WTC11 (cell line): ENCODE measurements at regions not wholly inside any gene's neighbourhood (a gene's known extent, or its start where the extent isn't known, plus 50 kb on each side); places are given as distances from the start of the nearest gene placed in this dataset.

Experiments
- ATAC-seq: fragments of 200-7000 bp; cut with Tn5 transposase; 2 replicates; pipeline ENCODE4 v1.10.0; 2021; ENCODE audit warnings: mild to moderate bottlenecking, moderate library complexity
- CTCF ChIA-PET: fragments of 300-600 bp; sonication (Branson Sonifier 250); formaldehyde crosslinking; loops from one replicate; lab custom pipeline; 2021; ENCODE audit warnings: antibody characterized with exemption; lab: Charles Lee
- POLR2A ChIA-PET: fragments of 350-600 bp; sonication (Branson Sonifier 250); formaldehyde crosslinking; loops from one replicate; lab custom pipeline; 2021; ENCODE audit warnings: antibody characterized with exemption; lab: Charles Lee
- DNase-seq: peaks from one replicate; pipeline ENCODE4 v3.0.0; 2021; ENCODE audit warnings: low spot score
- H3K27ac Mint-ChIP-seq: 2 replicates; pipeline ENCODE4 v1.8.0; 2021; ENCODE audit warnings: mixed read lengths
- H3K27me3 Mint-ChIP-seq: 2 replicates; pipeline ENCODE4 v1.8.0; 2021; ENCODE audit warnings: low read depth, mild to moderate bottlenecking, moderate library complexity, mixed read lengths
- H3K36me3 Mint-ChIP-seq: 2 replicates; pipeline ENCODE4 v1.8.0; 2021; ENCODE audit warnings: mixed read lengths
- H3K4me1 Mint-ChIP-seq: 2 replicates; pipeline ENCODE4 v1.8.0; 2022; ENCODE audit warnings: mixed read lengths
- H3K4me3 Mint-ChIP-seq: 2 replicates; pipeline ENCODE4 v1.8.0; 2021; ENCODE audit warnings: mild to moderate bottlenecking, moderate library complexity, mixed read lengths
- H3K9me3 Mint-ChIP-seq: 2 replicates; pipeline ENCODE4 v1.8.0; 2021; ENCODE audit warnings: mixed read lengths
- ELF4 ChIP-seq: sonication (generic); formaldehyde crosslinking; IDR thresholded peaks from 2 replicates; pipeline ENCODE4 v1.8.1; 2022; ENCODE audit warnings: low read depth, mild to moderate bottlenecking, moderate library complexity, missing genetic modification reagents
- EMX1 ChIP-seq: fragments of 250-450 bp; sonication (Bioruptor Pico); IDR thresholded peaks from 2 replicates; pipeline ENCODE4 v1.8.0; 2021; ENCODE audit warnings: mild to moderate bottlenecking
- GABPB1 ChIP-seq: sonication (generic); formaldehyde crosslinking; IDR thresholded peaks from 2 replicates; pipeline ENCODE4 v1.8.1; 2023; ENCODE audit warnings: mild to moderate bottlenecking, missing genetic modification reagents
- NR1H2 ChIP-seq: sonication (generic); formaldehyde crosslinking; IDR thresholded peaks from 2 replicates; pipeline ENCODE4 v1.9.0; 2021; ENCODE audit warnings: mild to moderate bottlenecking, moderate library complexity, missing genetic modification reagents
- ZBTB21 ChIP-seq: sonication (generic); formaldehyde crosslinking; IDR thresholded peaks from 2 replicates; pipeline ENCODE4 v1.8.1; 2023; ENCODE audit warnings: mild to moderate bottlenecking, missing genetic modification reagents, borderline replicate concordance
- ZNF219 ChIP-seq: sonication (generic); formaldehyde crosslinking; IDR thresholded peaks from 2 replicates; pipeline ENCODE4 v1.8.0; 2023; ENCODE audit warnings: missing genetic modification reagents, mild to moderate bottlenecking, borderline replicate concordance
- ZNF232 ChIP-seq: sonication (generic); formaldehyde crosslinking; IDR thresholded peaks from 2 replicates; pipeline ENCODE4 v1.8.0; 2022; ENCODE audit warnings: mild to moderate bottlenecking, missing genetic modification reagents
- ZNF317 ChIP-seq: sonication (generic); formaldehyde crosslinking; IDR thresholded peaks from 2 replicates; pipeline ENCODE4 v1.8.1; 2023; ENCODE audit warnings: low read depth, mild to moderate bottlenecking, moderate library complexity, missing genetic modification reagents, borderline replicate concordance
- ZNF423 ChIP-seq: fragments of 250-450 bp; sonication (Bioruptor Pico); IDR thresholded peaks from 2 replicates; pipeline ENCODE4 v2.1.2; 2022; ENCODE audit warnings: mild to moderate bottlenecking, moderate library complexity
- ZNF671 ChIP-seq: fragments of 250-450 bp; sonication (Bioruptor Pico); IDR thresholded peaks from 2 replicates; pipeline ENCODE4 v1.8.0; 2021; ENCODE audit warnings: mild to moderate bottlenecking
- TF ChIP-seq, protein P1 (sequence below): sonication (generic); formaldehyde crosslinking; IDR thresholded peaks from 2 replicates; pipeline ENCODE4 v1.8.0; 2022; ENCODE audit warnings: mild to moderate bottlenecking, missing genetic modification reagents
- TF ChIP-seq, protein P2 (sequence below): sonication (generic); formaldehyde crosslinking; IDR thresholded peaks from 2 replicates; pipeline ENCODE4 v1.8.1; 2023; ENCODE audit warnings: mild to moderate bottlenecking, missing genetic modification reagents, moderate library complexity
- TF ChIP-seq, protein P3 (sequence below): sonication (generic); formaldehyde crosslinking; IDR thresholded peaks from 2 replicates; pipeline ENCODE4 v1.8.0; 2023; ENCODE audit warnings: mild to moderate bottlenecking, missing genetic modification reagents
- TF ChIP-seq, protein P4 (sequence below): fragments of 200-600 bp; IDR thresholded peaks from 2 replicates; pipeline ENCODE4 v1.8.0; 2022; ENCODE audit warnings: antibody characterized with exemption
- TF ChIP-seq, protein P5 (sequence below): sonication (generic); formaldehyde crosslinking; IDR thresholded peaks from 2 replicates; pipeline ENCODE4 v1.8.0; 2022; ENCODE audit warnings: mild to moderate bottlenecking, missing genetic modification reagents
- TF ChIP-seq, protein P6 (sequence below): sonication (generic); formaldehyde crosslinking; IDR thresholded peaks from 2 replicates; pipeline ENCODE4 v1.8.0; 2022; ENCODE audit warnings: missing genetic modification reagents
- TF ChIP-seq, protein P7 (sequence below): fragments of 250-450 bp; sonication (Bioruptor Pico); IDR thresholded peaks from 2 replicates; pipeline ENCODE4 v2.1.2; 2022; ENCODE audit warnings: mild to moderate bottlenecking, moderate library complexity
- TF ChIP-seq, protein P8 (sequence below): sonication (generic); formaldehyde crosslinking; IDR thresholded peaks from 2 replicates; pipeline ENCODE4 v1.8.0; 2022; ENCODE audit warnings: mild to moderate bottlenecking, missing genetic modification reagents

DNA sequence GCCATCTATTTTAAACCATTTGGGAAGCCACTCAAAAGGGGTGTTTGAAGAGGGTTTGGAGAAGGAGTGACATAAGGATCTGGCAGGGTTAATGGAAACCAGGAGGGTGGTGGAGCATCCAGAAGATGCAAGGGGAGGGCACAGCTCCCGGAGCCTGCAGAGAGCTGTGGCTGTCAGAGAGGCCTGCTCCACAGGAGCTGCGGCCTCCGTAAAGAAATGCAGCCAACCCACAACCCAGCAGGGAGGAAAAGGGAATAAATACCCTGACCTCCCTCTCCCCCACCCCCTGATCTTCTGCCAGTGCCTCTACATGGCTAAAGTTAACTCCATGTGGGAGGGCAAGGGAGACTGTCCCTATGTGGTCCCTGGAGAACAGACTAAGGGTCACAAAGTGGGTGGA lies 567.1 kb upstream of the POU3F3 start:
- POLR2A ChIA-PET, result no interaction called here
- H3K36me3 Mint-ChIP-seq, result no peaks in the 10 kb centered on the region
- TF ChIP-seq ZNF423 (peak; percentile 45), ZBTB21 (CRISPR knock-in tag) (no peak)
- TF ChIP-seq, protein P1, sequence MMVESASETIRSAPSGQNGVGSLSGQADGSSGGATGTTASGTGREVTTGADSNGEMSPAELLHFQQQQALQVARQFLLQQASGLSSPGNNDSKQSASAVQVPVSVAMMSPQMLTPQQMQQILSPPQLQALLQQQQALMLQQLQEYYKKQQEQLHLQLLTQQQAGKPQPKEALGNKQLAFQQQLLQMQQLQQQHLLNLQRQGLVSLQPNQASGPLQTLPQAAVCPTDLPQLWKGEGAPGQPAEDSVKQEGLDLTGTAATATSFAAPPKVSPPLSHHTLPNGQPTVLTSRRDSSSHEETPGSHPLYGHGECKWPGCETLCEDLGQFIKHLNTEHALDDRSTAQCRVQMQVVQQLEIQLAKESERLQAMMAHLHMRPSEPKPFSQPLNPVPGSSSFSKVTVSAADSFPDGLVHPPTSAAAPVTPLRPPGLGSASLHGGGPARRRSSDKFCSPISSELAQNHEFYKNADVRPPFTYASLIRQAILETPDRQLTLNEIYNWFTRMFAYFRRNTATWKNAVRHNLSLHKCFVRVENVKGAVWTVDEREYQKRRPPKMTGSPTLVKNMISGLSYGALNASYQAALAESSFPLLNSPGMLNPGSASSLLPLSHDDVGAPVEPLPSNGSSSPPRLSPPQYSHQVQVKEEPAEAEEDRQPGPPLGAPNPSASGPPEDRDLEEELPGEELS (CRISPR knock-in tag), result 0 out of 2 replicates have a peak, but pooled peaks have one; percentile 25
- TF ChIP-seq, protein P2, sequence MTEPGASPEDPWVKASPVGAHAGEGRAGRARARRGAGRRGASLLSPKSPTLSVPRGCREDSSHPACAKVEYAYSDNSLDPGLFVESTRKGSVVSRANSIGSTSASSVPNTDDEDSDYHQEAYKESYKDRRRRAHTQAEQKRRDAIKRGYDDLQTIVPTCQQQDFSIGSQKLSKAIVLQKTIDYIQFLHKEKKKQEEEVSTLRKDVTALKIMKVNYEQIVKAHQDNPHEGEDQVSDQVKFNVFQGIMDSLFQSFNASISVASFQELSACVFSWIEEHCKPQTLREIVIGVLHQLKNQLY (CRISPR knock-in tag), result no peak
- TF ChIP-seq, protein P3, sequence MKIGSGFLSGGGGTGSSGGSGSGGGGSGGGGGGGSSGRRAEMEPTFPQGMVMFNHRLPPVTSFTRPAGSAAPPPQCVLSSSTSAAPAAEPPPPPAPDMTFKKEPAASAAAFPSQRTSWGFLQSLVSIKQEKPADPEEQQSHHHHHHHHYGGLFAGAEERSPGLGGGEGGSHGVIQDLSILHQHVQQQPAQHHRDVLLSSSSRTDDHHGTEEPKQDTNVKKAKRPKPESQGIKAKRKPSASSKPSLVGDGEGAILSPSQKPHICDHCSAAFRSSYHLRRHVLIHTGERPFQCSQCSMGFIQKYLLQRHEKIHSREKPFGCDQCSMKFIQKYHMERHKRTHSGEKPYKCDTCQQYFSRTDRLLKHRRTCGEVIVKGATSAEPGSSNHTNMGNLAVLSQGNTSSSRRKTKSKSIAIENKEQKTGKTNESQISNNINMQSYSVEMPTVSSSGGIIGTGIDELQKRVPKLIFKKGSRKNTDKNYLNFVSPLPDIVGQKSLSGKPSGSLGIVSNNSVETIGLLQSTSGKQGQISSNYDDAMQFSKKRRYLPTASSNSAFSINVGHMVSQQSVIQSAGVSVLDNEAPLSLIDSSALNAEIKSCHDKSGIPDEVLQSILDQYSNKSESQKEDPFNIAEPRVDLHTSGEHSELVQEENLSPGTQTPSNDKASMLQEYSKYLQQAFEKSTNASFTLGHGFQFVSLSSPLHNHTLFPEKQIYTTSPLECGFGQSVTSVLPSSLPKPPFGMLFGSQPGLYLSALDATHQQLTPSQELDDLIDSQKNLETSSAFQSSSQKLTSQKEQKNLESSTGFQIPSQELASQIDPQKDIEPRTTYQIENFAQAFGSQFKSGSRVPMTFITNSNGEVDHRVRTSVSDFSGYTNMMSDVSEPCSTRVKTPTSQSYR (CRISPR knock-in tag), result 0 out of 2 replicates have a peak, but pooled peaks have one; percentile 22
- CTCF ChIA-PET, result no interaction called here
- ATAC-seq (peak; percentile 96), DNase-seq (peak; percentile 38)
- H3K27ac Mint-ChIP-seq, result no peak overlapping the region
- H3K27me3 Mint-ChIP-seq, result no peaks in the 10 kb centered on the region
- peaks cover 20% of the 10 kb centered on the region for H3K4me1 Mint-ChIP-seq
- no peaks in the 10 kb centered on the region for H3K9me3 Mint-ChIP-seq
- H3K4me3 Mint-ChIP-seq, result no peak overlapping the region

DNA sequence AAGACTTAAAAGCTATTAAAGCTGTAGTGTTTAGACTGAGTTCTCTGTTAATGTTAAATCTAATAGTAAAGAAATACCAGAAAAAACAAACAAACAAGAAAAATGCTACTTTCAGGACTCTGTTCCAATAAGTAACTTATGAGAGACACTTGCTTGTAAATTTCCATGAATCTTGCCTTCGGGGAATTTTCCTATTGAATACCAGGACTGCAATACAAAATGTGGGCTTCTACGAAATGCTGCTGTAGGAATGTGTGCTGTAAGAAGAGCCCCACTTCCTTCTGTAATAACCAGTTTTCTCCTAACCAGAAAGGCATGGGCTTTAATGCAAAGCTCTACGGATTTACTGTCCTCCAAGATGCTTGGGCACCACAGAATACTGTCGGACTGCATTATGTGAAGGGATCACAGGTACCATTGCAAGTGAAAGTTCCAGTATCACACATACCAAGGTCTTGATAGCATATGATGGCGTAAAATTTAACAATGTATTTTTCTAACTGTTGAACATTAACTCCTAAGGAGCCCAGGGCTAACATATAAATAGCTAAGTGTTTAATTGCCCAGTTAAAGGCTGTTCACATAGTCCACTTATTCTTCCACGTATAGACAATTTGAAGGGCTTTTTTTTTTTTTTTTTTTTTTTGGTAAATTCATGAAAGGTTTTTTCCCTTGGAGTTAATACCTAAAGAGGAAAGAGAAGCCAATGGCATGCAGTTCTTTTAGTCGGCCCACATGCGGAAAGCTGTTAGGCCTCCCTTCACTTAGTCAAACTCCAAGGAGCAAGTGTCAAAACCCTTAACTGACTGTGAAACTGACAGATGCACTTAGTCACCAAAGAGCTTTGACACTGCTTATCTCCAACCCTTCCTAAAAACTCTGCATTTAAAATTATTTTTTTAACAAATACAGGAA lies 564.0 kb upstream of the POU3F3 start:
- no peak for ATAC-seq
- no peak for DNase-seq
- POLR2A ChIA-PET, result interaction anchor here (0.6 kb wide), 1 partner anchor 647 kb away, joined by 3 read pairs; no protein-coding TSS in a partner anchor
- Mint-ChIP-seq H3K27ac (no peak overlapping the region), H3K4me1 (peaks cover 20% of the 10 kb centered on the region), H3K36me3 (no peaks in the 10 kb centered on the region), H3K27me3 (no peaks in the 10 kb centered on the region), H3K4me3 (no peak overlapping the region), H3K9me3 (no peaks in the 10 kb centered on the region)
- CTCF ChIA-PET, result interaction anchor here (0.6 to 0.7 kb wide), 2 partner anchors 1129 to 1549 kb away, joined by 3 to 5 read pairs; no protein-coding TSS in a partner anchor
- TF ChIP-seq NR1H2 (CRISPR knock-in tag) (no peak), GABPB1 (CRISPR knock-in tag) (no peak), ZNF671 (no peak), ZNF219 (CRISPR knock-in tag) (no peak), EMX1 (CRISPR knock-in tag) (no peak), ZNF317 (no peak), ELF4 (CRISPR knock-in tag) (no peak), ZNF232 (CRISPR knock-in tag) (no peak)
- TF ChIP-seq, protein P4, sequence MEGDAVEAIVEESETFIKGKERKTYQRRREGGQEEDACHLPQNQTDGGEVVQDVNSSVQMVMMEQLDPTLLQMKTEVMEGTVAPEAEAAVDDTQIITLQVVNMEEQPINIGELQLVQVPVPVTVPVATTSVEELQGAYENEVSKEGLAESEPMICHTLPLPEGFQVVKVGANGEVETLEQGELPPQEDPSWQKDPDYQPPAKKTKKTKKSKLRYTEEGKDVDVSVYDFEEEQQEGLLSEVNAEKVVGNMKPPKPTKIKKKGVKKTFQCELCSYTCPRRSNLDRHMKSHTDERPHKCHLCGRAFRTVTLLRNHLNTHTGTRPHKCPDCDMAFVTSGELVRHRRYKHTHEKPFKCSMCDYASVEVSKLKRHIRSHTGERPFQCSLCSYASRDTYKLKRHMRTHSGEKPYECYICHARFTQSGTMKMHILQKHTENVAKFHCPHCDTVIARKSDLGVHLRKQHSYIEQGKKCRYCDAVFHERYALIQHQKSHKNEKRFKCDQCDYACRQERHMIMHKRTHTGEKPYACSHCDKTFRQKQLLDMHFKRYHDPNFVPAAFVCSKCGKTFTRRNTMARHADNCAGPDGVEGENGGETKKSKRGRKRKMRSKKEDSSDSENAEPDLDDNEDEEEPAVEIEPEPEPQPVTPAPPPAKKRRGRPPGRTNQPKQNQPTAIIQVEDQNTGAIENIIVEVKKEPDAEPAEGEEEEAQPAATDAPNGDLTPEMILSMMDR, result no peak
- TF ChIP-seq, protein P5, sequence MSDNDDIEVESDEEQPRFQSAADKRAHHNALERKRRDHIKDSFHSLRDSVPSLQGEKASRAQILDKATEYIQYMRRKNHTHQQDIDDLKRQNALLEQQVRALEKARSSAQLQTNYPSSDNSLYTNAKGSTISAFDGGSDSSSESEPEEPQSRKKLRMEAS (CRISPR knock-in tag), result no peak
- TF ChIP-seq, protein P6, sequence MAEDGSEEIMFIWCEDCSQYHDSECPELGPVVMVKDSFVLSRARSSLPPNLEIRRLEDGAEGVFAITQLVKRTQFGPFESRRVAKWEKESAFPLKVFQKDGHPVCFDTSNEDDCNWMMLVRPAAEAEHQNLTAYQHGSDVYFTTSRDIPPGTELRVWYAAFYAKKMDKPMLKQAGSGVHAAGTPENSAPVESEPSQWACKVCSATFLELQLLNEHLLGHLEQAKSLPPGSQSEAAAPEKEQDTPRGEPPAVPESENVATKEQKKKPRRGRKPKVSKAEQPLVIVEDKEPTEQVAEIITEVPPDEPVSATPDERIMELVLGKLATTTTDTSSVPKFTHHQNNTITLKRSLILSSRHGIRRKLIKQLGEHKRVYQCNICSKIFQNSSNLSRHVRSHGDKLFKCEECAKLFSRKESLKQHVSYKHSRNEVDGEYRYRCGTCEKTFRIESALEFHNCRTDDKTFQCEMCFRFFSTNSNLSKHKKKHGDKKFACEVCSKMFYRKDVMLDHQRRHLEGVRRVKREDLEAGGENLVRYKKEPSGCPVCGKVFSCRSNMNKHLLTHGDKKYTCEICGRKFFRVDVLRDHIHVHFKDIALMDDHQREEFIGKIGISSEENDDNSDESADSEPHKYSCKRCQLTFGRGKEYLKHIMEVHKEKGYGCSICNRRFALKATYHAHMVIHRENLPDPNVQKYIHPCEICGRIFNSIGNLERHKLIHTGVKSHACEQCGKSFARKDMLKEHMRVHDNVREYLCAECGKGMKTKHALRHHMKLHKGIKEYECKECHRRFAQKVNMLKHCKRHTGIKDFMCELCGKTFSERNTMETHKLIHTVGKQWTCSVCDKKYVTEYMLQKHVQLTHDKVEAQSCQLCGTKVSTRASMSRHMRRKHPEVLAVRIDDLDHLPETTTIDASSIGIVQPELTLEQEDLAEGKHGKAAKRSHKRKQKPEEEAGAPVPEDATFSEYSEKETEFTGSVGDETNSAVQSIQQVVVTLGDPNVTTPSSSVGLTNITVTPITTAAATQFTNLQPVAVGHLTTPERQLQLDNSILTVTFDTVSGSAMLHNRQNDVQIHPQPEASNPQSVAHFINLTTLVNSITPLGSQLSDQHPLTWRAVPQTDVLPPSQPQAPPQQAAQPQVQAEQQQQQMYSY (CRISPR knock-in tag), result no peak
- TF ChIP-seq, protein P7, sequence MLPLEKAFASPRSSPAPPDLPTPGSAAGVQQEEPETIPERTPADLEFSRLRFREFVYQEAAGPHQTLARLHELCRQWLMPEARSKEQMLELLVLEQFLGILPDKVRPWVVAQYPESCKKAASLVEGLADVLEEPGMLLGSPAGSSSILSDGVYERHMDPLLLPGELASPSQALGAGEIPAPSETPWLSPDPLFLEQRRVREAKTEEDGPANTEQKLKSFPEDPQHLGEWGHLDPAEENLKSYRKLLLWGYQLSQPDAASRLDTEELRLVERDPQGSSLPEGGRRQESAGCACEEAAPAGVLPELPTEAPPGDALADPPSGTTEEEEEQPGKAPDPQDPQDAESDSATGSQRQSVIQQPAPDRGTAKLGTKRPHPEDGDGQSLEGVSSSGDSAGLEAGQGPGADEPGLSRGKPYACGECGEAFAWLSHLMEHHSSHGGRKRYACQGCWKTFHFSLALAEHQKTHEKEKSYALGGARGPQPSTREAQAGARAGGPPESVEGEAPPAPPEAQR (CRISPR knock-in tag), result no peak
- TF ChIP-seq, protein P8, sequence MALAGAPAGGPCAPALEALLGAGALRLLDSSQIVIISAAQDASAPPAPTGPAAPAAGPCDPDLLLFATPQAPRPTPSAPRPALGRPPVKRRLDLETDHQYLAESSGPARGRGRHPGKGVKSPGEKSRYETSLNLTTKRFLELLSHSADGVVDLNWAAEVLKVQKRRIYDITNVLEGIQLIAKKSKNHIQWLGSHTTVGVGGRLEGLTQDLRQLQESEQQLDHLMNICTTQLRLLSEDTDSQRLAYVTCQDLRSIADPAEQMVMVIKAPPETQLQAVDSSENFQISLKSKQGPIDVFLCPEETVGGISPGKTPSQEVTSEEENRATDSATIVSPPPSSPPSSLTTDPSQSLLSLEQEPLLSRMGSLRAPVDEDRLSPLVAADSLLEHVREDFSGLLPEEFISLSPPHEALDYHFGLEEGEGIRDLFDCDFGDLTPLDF (CRISPR knock-in tag), result no peak
